GM21576 (cell line): ENCODE measurements at regions not wholly inside any gene's neighbourhood (a gene's known extent, or its start where the extent isn't known, plus 50 kb on each side); places are given as distances from the start of the nearest gene placed in this dataset.
"Not testable (repeated sequence)": the region's sequence is repeated elsewhere in the genome, so short reads cannot be mapped to it uniquely, and the experiment has no call there.

Experiments used
- ATAC-seq: cut with Tn5 transposase; IDR thresholded peaks from one replicate; pipeline ENCODE4 v1.9.1; 2021; ENCODE audit warnings: mild to moderate bottlenecking, moderate library complexity; ENCODE audit not compliant: unreplicated experiment

GRCh38 chr16:13612623-13613022 is 307.3 kb upstream of the ERCC4 start:
- no peak for ATAC-seq

- ATAC-seq = no peak
Measured at GRCh38 chr16:13613165-13613564, 306.8 kb upstream of the ERCC4 start.

GRCh38 chr16:13621639-13622038 is 298.3 kb upstream of the ERCC4 start:
- no peak for ATAC-seq

GRCh38 chr16:13628156-13628555 is 291.8 kb upstream of the ERCC4 start:
- no peak for ATAC-seq

GRCh38 chr16:13629704-13630103 is 290.2 kb upstream of the ERCC4 start:
- no peak for ATAC-seq

GRCh38 chr16:13630374-13630773 is 289.6 kb upstream of the ERCC4 start:
- no peak for ATAC-seq

- no peak for ATAC-seq
Measured at GRCh38 chr16:13631213-13631767, 288.7 kb upstream of the ERCC4 start.

GRCh38 chr16:13631916-13632315 is 288.0 kb upstream of the ERCC4 start:
- ATAC-seq = no peak

- ATAC-seq = not testable (repeated sequence)
Measured at GRCh38 chr16:13632504-13632903, 287.4 kb upstream of the ERCC4 start.

GRCh38 chr16:13633391-13633861 is 286.5 kb upstream of the ERCC4 start:
- ATAC-seq = no peak

GRCh38 chr16:13634253-13634652 is 285.7 kb upstream of the ERCC4 start:
- ATAC-seq = no peak

GRCh38 chr16:13634959-13635358 is 285.0 kb upstream of the ERCC4 start:
- no peak for ATAC-seq

GRCh38 chr16:13638218-13638617 is 281.7 kb upstream of the ERCC4 start:
- no peak for ATAC-seq

- no peak for ATAC-seq
Measured at GRCh38 chr16:13643412-13643811, 276.5 kb upstream of the ERCC4 start.

GRCh38 chr16:13645601-13646245 is 274.2 kb upstream of the ERCC4 start:
- no peak for ATAC-seq

- no peak for ATAC-seq
Measured at GRCh38 chr16:13660807-13661206, 259.1 kb upstream of the ERCC4 start.

GRCh38 chr16:13665876-13666275 is 254.1 kb upstream of the ERCC4 start:
- no peak for ATAC-seq

- no peak for ATAC-seq
Measured at GRCh38 chr16:13672196-13672595, 247.8 kb upstream of the ERCC4 start.

GRCh38 chr16:13680021-13680889 is 239.7 kb upstream of the ERCC4 start:
- ATAC-seq = no peak

GRCh38 chr16:13684819-13685563 is 235.0 kb upstream of the ERCC4 start:
- ATAC-seq = no peak

- ATAC-seq = no peak
Measured at GRCh38 chr16:13696017-13696416, 223.9 kb upstream of the ERCC4 start.
